ENCODE measurements at regions not wholly inside any gene's neighbourhood (a gene's known extent, or its start where the extent isn't known, plus 50 kb on each side); places are given as distances from the start of the nearest gene placed in this dataset.

DNA sequence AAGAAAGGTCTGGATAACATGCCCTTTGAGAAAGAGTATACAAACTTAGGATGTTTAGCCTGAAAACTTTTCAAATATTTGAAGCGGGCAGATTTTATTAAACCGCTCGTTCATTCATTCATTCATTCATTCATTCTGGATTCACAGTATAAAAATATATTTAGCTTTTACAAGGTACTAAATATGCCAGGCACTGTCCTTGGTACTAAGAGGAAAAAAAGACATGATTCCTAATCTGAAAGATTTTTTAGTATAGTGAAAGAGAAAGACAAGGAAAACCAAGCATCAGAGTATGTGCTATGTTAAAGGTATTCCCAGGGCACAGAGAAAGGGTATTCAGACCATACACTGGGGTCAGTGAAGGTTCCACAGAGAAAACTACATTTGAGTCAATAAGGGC, 299.7 kb downstream of the BCAT1 start:
- no peaks in the 10 kb centered on the region for H4K20me1 ChIP-seq (ENCODE audit: insufficient read depth)
- H3K4me3 ChIP-seq (replicated peaks in 1 of 2; ENCODE audit: low read depth in 1 of 2, low read length in 2 of 2), result no peak overlapping the region
- H3K9me2 ChIP-seq (ENCODE audit: insufficient read depth), result no peaks in the 10 kb centered on the region
- no peaks in the 10 kb centered on the region for H3K36me3 ChIP-seq (ENCODE audit: control insufficient read depth in 1 of 2, insufficient read depth in 2 of 2, low read length in 2 of 2)
- no peak overlapping the region for H3K9ac ChIP-seq (ENCODE audit: low read length)
- no peaks in the 10 kb centered on the region for H3K79me2 ChIP-seq (ENCODE audit: insufficient read depth, low read length)
- intact Hi-C loops (cut with micrococcal nuclease), result no loop called here
- no peaks in the 10 kb centered on the region for H3K27me3 ChIP-seq (ENCODE audit: insufficient read depth, low read length)
- H3K27ac ChIP-seq (ENCODE audit: low read depth, low read length), result no peak overlapping the region
- ChIA-PET RAD21 (ENCODE audit: low non-redundant PET in 1 of 2, low total read pairs in 2 of 2, uncharacterized antibody in 2 of 2, unreplicated experiment in 2 of 2) (no interaction called here), CTCF (no interaction called here), POLR2A (no interaction called here)
- peaks cover 0 to 11% of the 10 kb centered on the region in 2 experiments; a peak in 1 of 4 replicates for H3K9me3 ChIP-seq (ENCODE audit: control insufficient read depth in 1 of 2, insufficient read depth in 1 of 2, low read depth in 1 of 2, low read length in 2 of 2)
- no peak overlapping the region for H3K4me2 ChIP-seq (ENCODE audit: low read length)
- no peak for DNase-seq (ENCODE audit: low read depth, low spot score)
- no peak for ATAC-seq
- TF ChIP-seq YY1 (IDR thresholded peaks at IDR 0.05; ENCODE audit: extremely low read depth, insufficient replicate concordance, low read depth, low read length), result no peak
- no peak for TF ChIP-seq SRF (IDR thresholded peaks at IDR 0.05; ENCODE audit: low read depth)
- no peak for TF ChIP-seq SIN3A (IDR thresholded peaks at IDR 0.05; ENCODE audit: low read depth)
- no peak for TF ChIP-seq FOSL1 (IDR thresholded peaks at IDR 0.05; ENCODE audit: low read depth)
- TF ChIP-seq, protein P1, sequence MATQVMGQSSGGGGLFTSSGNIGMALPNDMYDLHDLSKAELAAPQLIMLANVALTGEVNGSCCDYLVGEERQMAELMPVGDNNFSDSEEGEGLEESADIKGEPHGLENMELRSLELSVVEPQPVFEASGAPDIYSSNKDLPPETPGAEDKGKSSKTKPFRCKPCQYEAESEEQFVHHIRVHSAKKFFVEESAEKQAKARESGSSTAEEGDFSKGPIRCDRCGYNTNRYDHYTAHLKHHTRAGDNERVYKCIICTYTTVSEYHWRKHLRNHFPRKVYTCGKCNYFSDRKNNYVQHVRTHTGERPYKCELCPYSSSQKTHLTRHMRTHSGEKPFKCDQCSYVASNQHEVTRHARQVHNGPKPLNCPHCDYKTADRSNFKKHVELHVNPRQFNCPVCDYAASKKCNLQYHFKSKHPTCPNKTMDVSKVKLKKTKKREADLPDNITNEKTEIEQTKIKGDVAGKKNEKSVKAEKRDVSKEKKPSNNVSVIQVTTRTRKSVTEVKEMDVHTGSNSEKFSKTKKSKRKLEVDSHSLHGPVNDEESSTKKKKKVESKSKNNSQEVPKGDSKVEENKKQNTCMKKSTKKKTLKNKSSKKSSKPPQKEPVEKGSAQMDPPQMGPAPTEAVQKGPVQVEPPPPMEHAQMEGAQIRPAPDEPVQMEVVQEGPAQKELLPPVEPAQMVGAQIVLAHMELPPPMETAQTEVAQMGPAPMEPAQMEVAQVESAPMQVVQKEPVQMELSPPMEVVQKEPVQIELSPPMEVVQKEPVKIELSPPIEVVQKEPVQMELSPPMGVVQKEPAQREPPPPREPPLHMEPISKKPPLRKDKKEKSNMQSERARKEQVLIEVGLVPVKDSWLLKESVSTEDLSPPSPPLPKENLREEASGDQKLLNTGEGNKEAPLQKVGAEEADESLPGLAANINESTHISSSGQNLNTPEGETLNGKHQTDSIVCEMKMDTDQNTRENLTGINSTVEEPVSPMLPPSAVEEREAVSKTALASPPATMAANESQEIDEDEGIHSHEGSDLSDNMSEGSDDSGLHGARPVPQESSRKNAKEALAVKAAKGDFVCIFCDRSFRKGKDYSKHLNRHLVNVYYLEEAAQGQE (IDR thresholded peaks at IDR 0.05; ENCODE audit: low read depth), result no peak
- TF ChIP-seq CEBPB (IDR thresholded peaks at IDR 0.05; ENCODE audit: low read depth), result no peak
- H3K4me1 ChIP-seq (ENCODE audit: control insufficient read depth in 1 of 2, insufficient read depth in 2 of 2, low read length in 2 of 2), result no peaks in the 10 kb centered on the region
- H2AFZ ChIP-seq (ENCODE audit: low read depth, low read length, poor library complexity, severe bottlenecking), result no peak overlapping the region
- no TSS peak for BruUV-seq (replicated peaks)

GRCh38 chr12:24645254-24645653, 303.6 kb downstream of the BCAT1 start:
- Histone ChIP-seq H3K36me3 (ENCODE audit: control insufficient read depth in 1 of 2, insufficient read depth in 2 of 2, low read length in 2 of 2) (no peaks in the 10 kb centered on the region), H4K20me1 (ENCODE audit: insufficient read depth) (no peaks in the 10 kb centered on the region), H3K79me2 (ENCODE audit: insufficient read depth, low read length) (no peaks in the 10 kb centered on the region), H3K9ac (ENCODE audit: low read length) (no peak overlapping the region), H3K9me2 (ENCODE audit: insufficient read depth) (no peaks in the 10 kb centered on the region), H3K27me3 (ENCODE audit: insufficient read depth, low read length) (no peaks in the 10 kb centered on the region), H3K4me2 (ENCODE audit: low read length) (no peak overlapping the region), H3K9me3 (ENCODE audit: control insufficient read depth in 1 of 2, insufficient read depth in 1 of 2, low read depth in 1 of 2, low read length in 2 of 2) (peaks cover 5 to 16% of the 10 kb centered on the region in 2 experiments; a peak in 2 of 4 replicates), H3K4me3 (replicated peaks in 1 of 2; ENCODE audit: low read depth in 1 of 2, low read length in 2 of 2) (no peak overlapping the region), H2AFZ (ENCODE audit: low read depth, low read length, poor library complexity, severe bottlenecking) (no peak overlapping the region), H3K27ac (ENCODE audit: low read depth, low read length) (no peak overlapping the region), H3K4me1 (ENCODE audit: control insufficient read depth in 1 of 2, insufficient read depth in 2 of 2, low read length in 2 of 2) (no peaks in the 10 kb centered on the region)
- no peak for ATAC-seq
- TF ChIP-seq ZFX (IDR thresholded peaks at IDR 0.05) (no peak), TCF7L2 (IDR thresholded peaks at IDR 0.05; ENCODE audit: borderline replicate concordance, extremely low read depth, insufficient read depth, insufficient read length) (no peak), EGR1 (IDR thresholded peaks at IDR 0.05; ENCODE audit: low read depth) (no peak)
- ChIA-PET POLR2A (no interaction called here), CTCF (no interaction called here), RAD21 (ENCODE audit: low non-redundant PET in 1 of 2, low total read pairs in 2 of 2, uncharacterized antibody in 2 of 2, unreplicated experiment in 2 of 2) (no interaction called here)
- intact Hi-C loops (cut with micrococcal nuclease), result no loop called here
- no TSS peak for BruUV-seq (replicated peaks)
- no peak for DNase-seq (ENCODE audit: low read depth, low spot score)

All from HCT116 (cell line).